CD4-positive, alpha-beta T cell treated with Interleukin-4 for 4 hours (primary cell): ENCODE measurements at regions not wholly inside any gene's neighbourhood (a gene's known extent, or its start where the extent isn't known, plus 50 kb on each side); places are given as distances from the start of the nearest gene placed in this dataset.

ENCODE experiments used
- DNase-seq: peaks from one replicate; pipeline ENCODE4 v3.0.0-alpha.2; 2020

DNA sequence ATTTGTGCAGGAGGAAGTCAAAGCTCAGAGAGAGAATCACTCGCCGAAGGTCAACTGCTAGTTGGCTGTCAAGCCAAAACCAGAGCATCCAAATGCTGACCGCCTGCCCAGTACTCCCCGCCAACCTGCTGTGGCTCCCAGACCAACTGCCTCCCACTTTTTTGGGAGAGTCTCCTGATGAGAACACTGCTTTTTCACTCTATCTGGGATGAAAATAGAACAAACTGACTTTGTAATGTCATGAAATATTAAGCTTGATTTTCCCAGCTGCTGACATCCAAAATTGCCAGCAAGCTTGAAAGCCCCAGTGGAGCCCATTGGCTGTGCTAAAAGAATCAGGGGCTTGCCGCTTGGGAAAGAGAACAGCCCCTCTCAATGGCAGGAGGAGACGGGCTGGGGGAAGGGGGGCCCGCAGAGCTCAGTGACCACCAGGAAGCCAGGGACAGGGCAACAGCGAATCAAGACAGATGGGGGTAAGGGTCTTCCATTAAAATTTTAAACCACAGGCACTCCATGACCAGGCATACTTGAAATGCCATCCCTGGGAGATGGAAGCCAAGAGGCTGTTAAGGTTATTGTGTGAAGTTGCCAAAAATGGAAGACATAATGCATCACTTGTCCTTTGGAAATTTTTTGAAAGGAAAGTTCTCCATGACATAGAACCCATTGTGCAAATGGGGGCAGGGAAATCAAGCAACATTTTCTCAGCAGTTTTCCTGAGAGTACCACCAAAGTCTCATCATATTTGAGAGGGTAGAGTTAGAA lies 125.7 kb upstream of the CDH5 start:
- DNase-seq = no peak

DNA sequence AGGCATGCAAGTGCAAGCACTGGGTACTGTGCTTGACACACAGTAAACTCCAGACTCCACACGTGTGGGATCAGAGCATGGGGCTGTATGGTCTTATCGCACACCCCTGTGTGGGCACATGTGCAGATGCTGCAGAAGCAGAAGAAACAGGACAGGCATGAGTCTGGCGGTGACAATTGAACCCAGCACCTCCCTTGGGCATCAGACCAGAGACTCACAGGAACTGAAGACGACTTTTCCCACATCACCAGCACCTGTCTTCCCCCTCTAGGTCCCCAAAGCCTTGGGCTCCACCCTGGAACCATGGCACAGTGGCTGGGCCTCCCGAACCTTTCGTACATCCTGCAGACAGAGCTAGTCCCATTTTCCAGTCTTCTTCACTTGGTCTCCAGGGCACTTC lies 126.4 kb upstream of the CDH5 start:
- no peak for DNase-seq

GRCh38 chr16:66238696-66239095 lies 127.8 kb upstream of the CDH5 start:
- DNase-seq = no peak

DNA sequence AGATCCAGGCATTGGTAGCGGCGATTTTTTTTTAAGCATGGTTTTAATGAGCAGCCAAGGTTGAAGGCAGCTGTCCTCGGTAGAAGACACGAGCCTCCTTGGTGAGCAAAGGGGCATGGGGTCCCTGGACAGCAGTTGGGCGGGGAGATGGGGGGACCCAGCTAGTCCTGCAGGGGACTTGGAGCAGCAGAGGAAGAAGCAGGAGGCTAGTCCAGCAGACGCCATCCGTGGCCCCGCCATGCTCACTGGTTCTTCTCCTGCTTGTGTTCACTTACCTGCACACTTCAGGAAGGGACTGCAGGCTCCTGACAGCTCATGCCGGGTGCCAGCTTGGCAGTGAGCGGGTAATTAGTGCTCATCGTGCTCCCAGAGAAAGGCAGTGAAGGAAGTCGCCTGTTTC lies 130.2 kb upstream of the CDH5 start:
- no peak for DNase-seq

DNA sequence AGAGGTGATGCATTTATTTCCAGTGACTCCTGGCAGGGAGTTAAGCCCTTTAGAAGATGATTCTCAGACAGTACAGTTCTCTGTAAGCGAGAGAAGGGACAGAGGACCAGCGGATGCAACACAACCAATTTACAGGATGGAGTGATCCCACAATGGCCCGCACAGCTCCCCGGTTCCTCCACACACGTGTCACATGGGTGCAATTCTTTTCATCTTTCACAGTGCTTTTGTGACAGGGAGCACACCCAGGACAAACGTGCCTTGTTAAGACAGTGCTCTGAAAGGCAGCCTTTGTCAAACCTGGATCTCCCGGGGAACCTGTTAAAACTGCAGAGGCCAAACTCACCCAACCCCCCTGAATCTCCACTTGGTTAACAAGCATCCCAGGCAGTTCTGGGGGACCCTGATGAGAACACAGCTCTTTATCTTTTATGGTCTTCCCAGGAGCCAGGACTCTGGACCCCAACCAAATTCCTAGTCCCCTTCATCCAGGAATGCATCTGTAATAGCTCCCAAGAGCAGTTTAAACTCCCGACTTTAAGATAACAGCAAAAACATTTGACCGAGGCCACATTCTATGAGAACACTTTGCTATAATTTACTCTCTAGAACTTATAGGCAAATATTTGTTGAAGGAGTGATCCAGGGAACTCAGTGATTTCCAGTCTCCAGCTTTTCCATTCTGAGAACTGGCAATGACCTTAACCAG lies 134.9 kb upstream of the CDH5 start:
- no peak for DNase-seq

GRCh38 chr16:66229651-66230050 lies 136.8 kb upstream of the CDH5 start:
- no peak for DNase-seq

- no peak for DNase-seq
These were observed 137.7 kb upstream of the CDH5 start for GRCh38 chr16:66228792-66229191.

GRCh38 chr16:66227766-66228530 lies 138.5 kb upstream of the CDH5 start:
- no peak for DNase-seq

DNA sequence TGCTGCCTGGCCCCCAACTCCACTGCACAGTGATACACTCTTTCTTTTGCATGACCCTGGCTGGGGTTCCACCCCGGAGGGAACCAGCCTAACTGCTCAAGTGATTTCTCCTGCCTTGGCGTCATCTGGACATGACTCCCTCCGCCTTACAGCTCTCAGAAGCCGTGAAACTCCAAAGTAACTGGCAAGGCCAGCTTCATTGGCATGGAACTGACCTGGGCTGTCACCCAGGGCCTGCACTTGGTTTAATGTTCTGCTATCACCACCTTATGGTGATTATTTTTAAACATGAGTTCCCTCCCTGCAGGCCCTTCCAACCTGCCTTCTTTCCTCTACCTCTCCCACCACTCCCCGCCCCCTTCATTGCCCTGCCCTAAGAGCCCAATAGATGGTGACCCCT lies 139.7 kb upstream of the CDH5 start:
- no peak for DNase-seq

GRCh38 chr16:66225696-66226095 lies 140.8 kb upstream of the CDH5 start:
- DNase-seq = no peak

- DNase-seq = no peak
These were observed 141.9 kb upstream of the CDH5 start for GRCh38 chr16:66224626-66225025.

DNA sequence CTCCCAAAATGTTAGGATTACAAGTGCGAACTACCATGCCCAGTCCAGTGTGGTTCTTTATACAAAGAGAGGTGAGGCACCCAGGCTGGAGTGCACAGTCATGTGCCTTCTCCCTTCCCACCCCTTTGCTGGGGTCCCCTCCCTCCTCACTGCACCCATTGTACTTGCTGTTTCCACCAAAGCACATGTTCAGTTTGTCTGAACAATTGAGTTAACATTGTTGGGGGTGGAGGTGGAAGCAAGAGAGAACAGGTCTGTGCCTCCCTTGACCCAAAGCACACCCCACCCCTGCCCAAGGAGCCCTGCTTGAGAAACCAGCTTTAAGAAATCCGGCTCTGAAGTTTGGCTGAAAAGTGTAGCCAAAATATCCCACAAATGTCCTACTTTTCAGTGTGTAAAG lies 142.3 kb upstream of the CDH5 start:
- no peak for DNase-seq

DNA sequence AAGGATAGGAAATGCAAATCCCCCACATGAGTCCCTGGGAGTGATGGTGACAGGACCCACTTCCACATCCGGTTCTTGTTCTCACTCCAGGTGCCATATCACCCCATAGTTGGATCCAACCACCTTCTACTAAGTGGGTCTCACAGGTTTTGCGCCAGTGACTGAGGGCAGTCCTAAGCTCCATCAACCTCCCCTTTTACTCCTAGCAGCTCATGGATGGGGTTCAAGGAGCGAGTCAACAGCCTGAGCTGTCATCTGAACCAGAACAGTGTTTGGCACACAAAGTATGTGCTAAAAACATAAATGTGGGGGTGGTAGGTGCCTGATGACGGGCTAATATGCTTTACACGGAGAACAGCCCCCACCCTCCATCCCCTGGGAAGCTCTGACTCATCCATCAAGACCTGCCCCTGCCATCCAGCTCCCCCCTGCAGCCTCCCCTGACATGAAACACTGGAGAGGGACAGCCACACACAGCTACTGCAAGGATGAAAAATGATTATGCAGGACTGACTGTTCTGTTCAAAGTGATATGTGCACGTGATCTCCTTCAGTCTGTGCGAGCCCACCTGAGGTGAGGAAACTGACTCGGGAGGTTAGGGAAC lies 143.2 kb upstream of the CDH5 start:
- no peak for DNase-seq

DNA sequence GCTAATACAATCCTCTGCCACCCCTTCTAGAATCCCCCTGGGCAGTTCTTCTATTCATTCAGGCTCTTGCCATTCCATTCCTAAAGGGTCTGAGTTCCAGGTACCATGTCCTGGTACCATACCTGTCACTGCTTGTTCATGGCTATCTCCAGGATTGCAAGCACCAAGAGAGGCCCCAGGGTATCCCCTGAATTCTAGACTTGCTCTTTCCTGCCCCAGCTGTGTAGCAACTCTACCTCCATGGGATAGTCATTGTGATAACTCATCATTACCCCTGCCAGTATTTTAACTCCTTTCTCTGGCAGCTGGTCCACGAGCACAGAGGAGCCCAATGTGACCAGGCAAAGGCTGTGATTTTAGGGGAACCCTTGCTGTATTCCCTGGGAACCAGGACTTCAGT lies 143.7 kb upstream of the CDH5 start:
- DNase-seq = no peak

- DNase-seq = no peak
These were observed 145.8 kb upstream of the CDH5 start for GRCh38 chr16:66220702-66221101.

- DNase-seq = no peak
These were observed 147.0 kb upstream of the CDH5 start for GRCh38 chr16:66219491-66219890.

DNA sequence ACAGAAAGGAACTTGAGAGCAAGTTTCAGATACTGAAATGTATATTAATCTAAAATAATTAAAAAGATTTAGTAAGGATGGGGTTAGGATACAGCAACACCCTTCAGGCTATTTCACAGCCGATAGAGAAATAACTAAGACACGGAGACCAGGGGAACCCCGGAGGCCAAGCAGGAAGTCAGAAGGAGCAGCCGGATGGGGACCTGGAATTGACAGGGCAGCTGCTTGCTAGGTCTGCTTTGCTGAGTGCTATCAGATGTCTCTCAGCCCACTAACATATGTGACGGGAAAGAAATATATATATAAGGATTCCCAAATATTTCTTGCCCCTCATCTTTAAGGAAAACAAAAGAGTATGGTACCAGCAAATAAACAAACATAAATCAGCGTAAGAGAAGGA lies 154.1 kb upstream of the CDH5 start:
- no peak for DNase-seq

DNA sequence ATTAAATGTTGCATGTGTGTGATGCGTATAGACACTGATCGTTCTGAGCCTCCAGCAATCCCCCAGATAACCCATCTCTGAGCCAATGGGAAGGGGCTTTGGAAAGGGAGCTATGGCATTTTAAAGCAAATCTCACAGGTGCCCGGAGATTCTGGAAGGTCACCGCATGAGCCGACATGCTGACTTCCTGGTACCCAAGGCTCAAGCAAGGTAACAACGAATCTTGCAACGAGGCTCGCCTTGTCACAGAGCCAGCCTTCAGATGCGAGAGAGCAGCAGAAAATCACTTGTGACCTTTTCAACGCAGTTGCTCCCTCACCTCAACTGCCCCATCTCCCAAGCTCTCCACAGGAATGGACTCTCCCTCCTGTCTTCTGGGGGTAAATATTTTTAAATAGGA lies 154.8 kb upstream of the CDH5 start:
- DNase-seq = no peak

GRCh38 chr16:66207883-66208265 lies 158.6 kb upstream of the CDH5 start:
- no peak for DNase-seq

- no peak for DNase-seq
These were observed 159.2 kb upstream of the CDH5 start for GRCh38 chr16:66207139-66207882.

DNA sequence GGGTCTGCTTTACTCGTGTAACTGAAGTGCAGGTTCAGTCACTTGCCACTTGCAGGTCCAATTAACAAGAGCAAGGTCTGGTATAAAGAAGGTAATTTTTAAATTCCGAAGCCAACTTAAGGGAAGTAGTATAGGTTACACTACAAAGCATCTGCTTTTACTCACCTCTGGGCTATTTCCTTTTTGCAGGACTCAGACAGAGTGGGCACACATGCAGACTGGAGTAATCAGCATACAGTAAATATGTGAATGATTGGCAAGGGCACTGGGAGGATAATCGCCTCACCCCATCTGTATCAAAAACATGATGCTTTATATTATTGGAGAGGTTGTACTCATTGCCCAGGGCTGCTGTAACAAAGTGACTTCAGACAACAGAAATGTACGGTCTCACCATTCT lies 160.1 kb upstream of the CDH5 start:
- no peak for DNase-seq

GRCh38 chr16:66205287-66206231 lies 160.9 kb upstream of the CDH5 start:
- no peak for DNase-seq
